ENCODE measurements at regions not wholly inside any gene's neighbourhood (a gene's known extent, or its start where the extent isn't known, plus 50 kb on each side); places are given as distances from the start of the nearest gene placed in this dataset.

GRCh38 chr19:22523940-22524339 is 101.8 kb upstream of the ZNF98 start:
- no peak for TF ChIP-seq ZNF589 (CRISPR knock-in tag; conservative IDR thresholded peaks at IDR 0.05)
- TF ChIP-seq CTCF (CRISPR knock-in tag; IDR thresholded peaks at IDR 0.05), result no peak
- TF ChIP-seq POLR2A (IDR thresholded peaks at IDR 0.05; ENCODE audit: insufficient read depth in 1 of 2, low read depth in 2 of 2, low read length in 2 of 2), result no peak
- TF ChIP-seq ELF1 (CRISPR knock-in tag; IDR thresholded peaks at IDR 0.05), result no peak
- no peak for TF ChIP-seq MED13 (CRISPR knock-in tag; IDR thresholded peaks at IDR 0.05)
- no peak for TF ChIP-seq USF2 (IDR thresholded peaks at IDR 0.05; ENCODE audit: low read depth, low read length)
- TF ChIP-seq USF2 (CRISPR knock-in tag; IDR thresholded peaks at IDR 0.05; ENCODE audit: borderline replicate concordance), result no peak
- TF ChIP-seq ARHGAP35 (CRISPR knock-in tag; IDR thresholded peaks at IDR 0.05; ENCODE audit: borderline replicate concordance), result no peak
- no peak for TF ChIP-seq FOXM1 (CRISPR knock-in tag; IDR thresholded peaks at IDR 0.05)
- no peak for TF ChIP-seq FOSL2 (CRISPR knock-in tag; IDR thresholded peaks at IDR 0.05)
- no peak for TF ChIP-seq ARID3A (IDR thresholded peaks at IDR 0.05; ENCODE audit: low read depth, low read length)
- no peak for TF ChIP-seq JUND (CRISPR knock-in tag; IDR thresholded peaks at IDR 0.05)
